T-helper 1 cell (primary cell): ENCODE measurements at regions not wholly inside any gene's neighbourhood (a gene's known extent, or its start where the extent isn't known, plus 50 kb on each side); places are given as distances from the start of the nearest gene placed in this dataset.

Experiments used
- DNase-seq, 5 donors: peaks; one replicate each; pipeline ENCODE4 v3.0.0-alpha.2; 2012 to 2020

DNA sequence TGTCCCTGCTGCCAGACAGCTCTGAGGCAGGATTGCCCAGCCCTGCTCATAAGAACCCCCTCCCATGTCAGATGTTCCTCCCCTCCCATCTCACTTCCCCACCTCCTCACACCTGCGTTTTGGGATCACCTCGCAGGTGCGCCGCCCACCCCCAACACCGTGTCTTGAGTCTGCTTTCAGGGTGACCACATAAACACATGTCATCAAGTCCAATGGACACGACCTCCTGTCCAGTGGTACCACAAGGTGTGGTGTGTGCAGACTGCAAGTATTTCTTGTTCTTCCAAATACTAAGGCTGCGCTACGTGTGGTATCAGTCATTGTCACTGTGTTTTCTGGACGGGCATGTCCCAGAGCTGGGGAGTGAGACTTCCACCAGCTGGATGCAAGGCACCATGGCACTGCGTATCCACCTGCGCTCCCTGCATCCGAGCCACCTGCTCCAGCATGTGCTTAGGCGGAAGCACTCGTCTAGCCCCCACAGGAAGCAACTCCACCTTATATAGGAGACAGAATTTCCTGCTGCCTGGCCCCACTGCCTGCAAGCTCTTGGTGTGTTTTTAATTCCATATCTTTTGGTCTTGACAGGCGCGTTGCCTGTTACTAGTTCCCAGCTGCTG lies 119.7 kb upstream of the NXT1 start:
- DNase-seq, result no peak

GRCh38 chr20:23229989-23230388 lies 120.6 kb upstream of the NXT1 start:
- no peak for DNase-seq

DNA sequence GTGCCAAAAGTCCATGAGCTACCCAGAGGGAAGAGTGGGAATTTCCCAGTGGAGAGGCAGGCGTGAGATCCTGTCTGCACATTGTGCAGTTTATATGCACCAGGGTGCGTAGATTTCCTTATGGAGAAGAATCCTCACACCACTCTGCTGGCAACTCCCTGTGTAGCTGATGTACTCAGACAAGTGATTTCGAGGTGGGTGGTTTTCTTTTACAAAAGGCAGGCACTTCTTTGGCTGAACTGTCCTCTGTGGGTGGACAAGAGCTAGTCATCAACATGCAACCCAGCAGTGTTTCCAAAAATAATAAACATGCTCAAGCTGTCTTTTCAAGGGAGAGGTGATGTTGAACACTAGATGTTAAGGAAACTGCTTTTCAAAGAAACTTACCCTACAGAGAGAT lies 121.7 kb upstream of the NXT1 start:
- DNase-seq, result no peak

DNA sequence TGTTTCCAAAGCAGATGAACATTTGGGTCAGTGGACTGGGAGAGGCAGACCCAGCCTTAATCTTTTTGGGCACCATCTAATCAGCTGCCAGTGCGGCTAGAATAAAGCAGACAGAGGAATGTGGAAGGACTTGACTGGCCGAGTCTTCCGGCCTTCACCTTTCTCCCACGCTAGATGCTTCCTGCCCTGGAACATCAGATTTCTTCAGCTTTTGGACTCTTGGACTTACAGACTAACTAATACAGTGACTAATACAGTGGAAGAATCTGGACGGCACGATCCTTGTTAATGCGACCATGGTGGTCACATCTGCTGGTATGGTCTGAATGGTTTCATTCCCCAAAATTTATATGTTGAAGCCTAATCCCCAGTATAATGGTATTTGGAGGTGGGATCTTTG lies 122.6 kb upstream of the NXT1 start:
- no peak for DNase-seq

- no peak for DNase-seq
Measured at GRCh38 chr20:23227274-23227673, 123.3 kb upstream of the NXT1 start.

DNA sequence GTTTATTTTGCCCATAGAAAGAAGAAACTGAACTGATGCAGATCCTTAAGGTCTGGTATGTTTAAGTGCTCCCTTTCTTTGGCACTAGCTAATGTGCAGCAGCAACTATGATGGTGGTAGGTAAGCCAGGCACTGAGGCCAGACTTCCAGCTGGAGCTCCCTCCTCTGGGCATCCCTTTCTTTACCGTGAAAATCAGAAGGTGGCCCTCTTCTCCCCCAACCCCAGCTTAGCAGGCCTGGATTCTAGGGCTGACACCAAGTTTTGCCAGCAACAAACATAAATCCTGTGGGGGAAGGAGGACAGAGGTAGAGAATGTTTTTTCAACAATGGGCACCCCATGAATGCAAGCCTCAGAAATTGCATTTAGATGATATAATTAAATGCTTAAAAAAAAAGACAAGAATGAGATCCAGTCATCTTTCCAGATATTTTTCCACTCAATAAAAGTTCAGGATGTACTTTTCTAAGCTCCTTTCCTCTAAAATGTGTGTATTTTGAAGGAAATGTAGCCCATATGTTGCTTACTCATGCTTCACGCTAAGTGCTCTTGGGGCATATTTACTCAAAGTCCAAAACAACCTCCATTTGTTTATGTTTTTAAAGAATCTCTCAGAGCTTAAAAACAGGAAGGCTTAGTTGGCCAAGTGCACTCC lies 123.9 kb upstream of the NXT1 start:
- no peak for DNase-seq

- no peak for DNase-seq
Measured at GRCh38 chr20:23225407-23226060, 125.1 kb upstream of the NXT1 start.

DNA sequence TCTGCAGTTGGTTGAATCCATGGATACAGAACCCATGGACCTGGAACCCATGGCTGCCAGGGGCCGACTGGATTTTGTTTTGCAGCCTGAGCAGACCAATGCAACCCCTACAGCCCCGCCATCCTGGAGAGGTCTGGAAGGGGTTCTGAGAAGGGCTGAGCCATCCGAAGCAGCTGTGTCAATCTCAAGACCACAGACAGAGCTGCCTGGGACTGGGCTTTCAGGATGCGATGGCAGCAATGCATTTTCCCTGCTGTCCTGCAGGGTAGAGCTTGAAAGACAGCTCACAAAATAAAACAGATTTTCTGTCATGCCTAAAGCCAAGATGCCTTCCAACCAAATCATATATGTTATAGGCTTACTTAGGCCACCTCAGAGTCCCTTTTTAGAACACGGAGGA lies 125.8 kb upstream of the NXT1 start:
- no peak for DNase-seq

DNA sequence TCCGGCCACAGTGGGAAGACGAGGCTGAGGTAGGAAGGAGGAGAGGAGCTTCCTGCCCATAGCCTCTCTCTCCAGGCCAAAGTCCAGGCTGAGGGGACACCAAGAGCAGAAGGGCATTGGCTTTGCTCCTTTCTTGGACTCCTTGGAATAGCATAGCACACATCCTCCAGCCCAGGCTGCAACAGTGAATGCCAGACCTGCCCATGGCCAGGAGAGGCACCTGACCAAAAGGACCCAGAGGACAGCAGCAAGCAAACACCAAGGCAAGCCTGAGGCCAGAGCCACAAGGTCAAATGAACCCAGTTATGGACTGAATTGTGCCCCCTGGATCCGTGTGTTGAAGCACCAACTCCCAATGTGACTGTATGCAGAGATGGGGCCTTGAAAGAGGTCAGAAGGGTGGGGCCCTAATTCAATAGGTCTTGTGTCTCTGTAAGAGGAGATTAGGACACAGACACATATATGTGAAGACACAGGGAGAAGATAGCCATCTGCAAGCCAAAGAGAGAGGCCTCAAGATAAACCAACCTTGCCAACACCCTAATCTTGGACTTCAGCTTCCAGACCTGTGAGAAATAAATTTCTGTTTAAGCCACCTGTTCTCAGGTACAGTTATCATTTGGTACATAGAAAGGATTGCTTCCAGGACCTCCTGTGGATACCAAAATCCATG lies 126.5 kb upstream of the NXT1 start:
- no peak for DNase-seq

GRCh38 chr20:23222531-23223200 lies 127.9 kb upstream of the NXT1 start:
- no peak for DNase-seq

DNA sequence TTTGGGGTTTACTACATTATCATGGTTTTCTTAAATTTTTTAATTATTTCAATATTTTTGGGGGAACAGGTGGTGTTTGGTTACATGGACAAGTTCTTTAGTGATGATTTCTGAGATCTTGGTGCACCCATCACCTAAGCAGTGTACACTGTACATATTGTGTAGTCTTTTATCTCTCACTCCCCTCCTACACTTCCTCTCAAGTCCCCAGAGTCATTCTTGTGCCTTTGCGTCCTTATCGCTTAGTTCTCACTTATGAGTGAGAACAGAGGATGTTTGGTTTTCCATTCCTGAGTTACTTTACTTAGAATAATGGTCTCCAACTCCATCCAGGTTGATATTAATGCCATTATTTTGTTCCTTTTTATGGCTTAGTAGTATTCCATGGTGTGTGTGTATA lies 130.9 kb upstream of the CD93 start:
- no peak for DNase-seq

GRCh38 chr20:23215344-23215995 lies 129.3 kb upstream of the CD93 start:
- no peak for DNase-seq

- no peak for DNase-seq
Measured at GRCh38 chr20:23214903-23215302, 128.8 kb upstream of the CD93 start.

DNA sequence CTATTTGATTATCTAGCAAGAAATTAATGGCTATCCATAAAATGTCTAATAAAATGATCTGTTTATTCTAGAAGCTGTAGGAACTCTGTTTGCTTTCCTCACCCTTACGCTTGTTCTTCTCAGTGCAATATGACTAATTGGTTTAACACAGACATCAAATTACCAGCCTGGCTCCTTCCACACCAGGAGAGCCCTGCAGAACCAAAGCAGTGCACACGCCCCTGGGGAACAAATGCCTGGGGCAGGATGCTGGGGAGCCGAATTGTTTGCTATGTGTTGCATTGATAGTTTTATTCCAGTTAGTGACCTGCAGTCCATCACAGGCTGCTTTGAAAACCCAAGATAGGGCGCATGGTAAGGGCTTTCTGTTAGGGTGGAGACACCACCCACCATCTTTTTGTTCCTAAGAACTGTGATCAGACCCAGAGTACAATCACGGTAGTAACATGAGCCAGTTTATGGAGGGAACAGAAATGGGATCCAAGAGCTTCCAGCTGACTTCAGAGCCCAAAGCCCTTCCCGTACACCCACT lies 126.4 kb upstream of the CD93 start:
- no peak for DNase-seq

DNA sequence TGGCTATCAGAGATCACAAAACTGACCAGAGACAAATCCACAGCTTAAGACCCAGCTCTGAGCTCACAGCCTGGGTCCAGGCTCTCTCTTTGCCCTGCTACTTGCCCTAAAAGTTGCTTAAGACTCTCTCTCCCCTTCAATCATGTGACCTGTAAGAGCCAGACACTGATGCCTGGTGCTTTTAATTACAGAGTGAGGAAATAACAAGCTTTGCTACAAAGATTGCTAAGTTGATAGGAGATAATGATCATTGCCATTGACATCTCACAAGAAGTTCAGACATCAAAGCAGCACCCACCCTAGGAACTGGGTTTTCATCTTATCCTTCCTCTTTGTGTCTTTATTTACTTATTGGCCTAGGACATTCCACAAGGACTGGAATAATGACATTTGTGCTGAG lies 125.9 kb upstream of the CD93 start:
- DNase-seq, result no peak

DNA sequence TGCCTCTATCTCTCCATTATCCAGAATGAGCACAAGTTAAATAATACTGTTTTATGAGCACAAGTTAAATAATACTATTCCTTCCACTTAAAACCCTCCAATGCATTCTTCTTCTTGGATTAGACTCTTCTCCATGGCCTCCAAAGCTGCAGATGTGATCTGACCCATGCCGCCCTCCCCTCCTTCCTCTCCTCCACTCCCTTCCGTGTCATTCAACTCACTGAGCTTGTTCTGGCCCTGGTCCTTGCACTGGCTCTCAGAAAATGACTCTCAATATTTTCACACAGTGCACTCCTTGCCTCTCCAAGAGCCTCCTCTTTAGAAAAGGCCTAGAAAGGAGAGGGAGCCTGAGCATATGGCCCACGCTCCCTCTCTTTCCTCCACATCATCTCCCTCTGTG lies 125.0 kb upstream of the CD93 start:
- DNase-seq, result no peak

- DNase-seq, result no peak
Measured at GRCh38 chr20:23207826-23208540, 121.9 kb upstream of the CD93 start.

GRCh38 chr20:23206995-23207394 lies 120.9 kb upstream of the CD93 start:
- no peak for DNase-seq

GRCh38 chr20:23206061-23206460 lies 119.9 kb upstream of the CD93 start:
- no peak for DNase-seq

- DNase-seq, result no peak
Measured at GRCh38 chr20:23205611-23206041, 119.5 kb upstream of the CD93 start.

DNA sequence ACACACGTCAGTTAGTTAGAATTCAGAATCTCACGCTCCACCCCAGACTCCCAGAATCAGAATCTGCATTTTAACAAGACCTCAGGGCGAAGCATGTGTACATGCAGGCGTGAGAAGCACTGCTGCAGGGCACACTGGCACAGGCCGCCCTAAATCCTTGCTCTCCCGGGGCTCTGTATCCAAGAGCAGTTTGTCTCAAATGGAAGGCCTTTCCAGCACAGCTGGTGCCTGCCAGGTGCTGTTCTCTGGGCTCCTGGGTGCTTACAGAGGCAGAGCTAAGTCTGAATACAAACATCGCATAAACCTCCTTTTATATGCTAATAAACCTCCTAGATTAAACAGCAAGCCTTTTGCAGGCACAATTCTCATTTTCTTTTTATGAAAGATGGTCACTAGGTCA lies 119.1 kb upstream of the CD93 start:
- no peak for DNase-seq
